Choroid plexus epithelial cell (primary cell): ENCODE measurements at regions not wholly inside any gene's neighbourhood (a gene's known extent, or its start where the extent isn't known, plus 50 kb on each side); places are given as distances from the start of the nearest gene placed in this dataset.

ENCODE experiments used
- DNase-seq: peaks from one replicate; pipeline ENCODE4 v3.0.0-alpha.2; 2010; ENCODE audit warnings: low read depth
- H3K4me3 ChIP-seq: 2 replicates; pipeline ENCODE4 v1.5.1; 2011; ENCODE audit warnings: low read depth, mild to moderate bottlenecking, control low read depth, low read length, moderate library complexity
- TF ChIP-seq, protein P1 (sequence below): conservative IDR thresholded peaks from 2 replicates; pipeline ENCODE4 v1.5.1; 2011; ENCODE audit warnings: low read depth, mild to moderate bottlenecking, control low read depth, inconsistent platforms, low read length, moderate library complexity

DNA sequence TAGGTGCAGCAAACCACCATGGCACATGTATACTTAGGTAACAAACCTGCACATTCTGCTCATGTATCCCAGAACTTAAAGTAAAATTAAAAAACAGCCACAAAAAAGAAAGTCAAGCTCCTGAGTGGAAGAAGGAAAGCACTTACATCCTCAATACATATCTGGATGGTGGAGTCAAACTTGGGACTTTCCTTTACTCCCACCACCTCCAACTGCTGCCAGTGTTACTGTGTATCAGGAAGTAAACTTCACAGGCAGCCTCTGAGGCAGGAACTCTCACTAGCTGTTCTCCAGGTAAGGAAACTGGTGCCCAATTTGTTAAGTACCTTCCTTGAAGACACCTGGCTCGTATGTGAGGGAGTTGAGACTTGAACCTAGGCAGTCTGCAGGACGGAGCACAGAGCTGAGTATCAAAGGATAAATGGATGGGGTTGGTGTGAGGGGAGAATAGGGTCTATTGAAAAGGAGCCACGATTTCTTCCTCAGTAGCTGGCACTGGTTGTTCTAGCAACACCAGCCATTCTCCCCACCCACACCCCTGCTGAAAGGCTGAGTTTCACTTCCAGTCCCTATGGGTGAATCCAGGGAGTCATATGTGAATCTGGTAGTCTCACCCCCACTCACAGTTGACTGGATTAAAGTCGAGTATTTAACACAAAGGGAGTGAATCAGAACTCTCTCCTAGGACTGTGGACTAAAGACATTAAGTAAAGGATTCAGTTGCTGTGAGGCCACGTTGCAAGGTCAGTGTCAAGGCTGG, 50.0 kb upstream of the GPR39 start:
- TF ChIP-seq, protein P1, sequence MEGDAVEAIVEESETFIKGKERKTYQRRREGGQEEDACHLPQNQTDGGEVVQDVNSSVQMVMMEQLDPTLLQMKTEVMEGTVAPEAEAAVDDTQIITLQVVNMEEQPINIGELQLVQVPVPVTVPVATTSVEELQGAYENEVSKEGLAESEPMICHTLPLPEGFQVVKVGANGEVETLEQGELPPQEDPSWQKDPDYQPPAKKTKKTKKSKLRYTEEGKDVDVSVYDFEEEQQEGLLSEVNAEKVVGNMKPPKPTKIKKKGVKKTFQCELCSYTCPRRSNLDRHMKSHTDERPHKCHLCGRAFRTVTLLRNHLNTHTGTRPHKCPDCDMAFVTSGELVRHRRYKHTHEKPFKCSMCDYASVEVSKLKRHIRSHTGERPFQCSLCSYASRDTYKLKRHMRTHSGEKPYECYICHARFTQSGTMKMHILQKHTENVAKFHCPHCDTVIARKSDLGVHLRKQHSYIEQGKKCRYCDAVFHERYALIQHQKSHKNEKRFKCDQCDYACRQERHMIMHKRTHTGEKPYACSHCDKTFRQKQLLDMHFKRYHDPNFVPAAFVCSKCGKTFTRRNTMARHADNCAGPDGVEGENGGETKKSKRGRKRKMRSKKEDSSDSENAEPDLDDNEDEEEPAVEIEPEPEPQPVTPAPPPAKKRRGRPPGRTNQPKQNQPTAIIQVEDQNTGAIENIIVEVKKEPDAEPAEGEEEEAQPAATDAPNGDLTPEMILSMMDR = no peak
- no peak for DNase-seq
- no peak overlapping the region for H3K4me3 ChIP-seq
